Stimulated activated CD8-positive, alpha-beta memory T cell treated with anti-CD3 and anti-CD28 coated beads, Interleukin-12 subunit alpha, Interleukin-12 subunit beta, amount 100 ng/mL, for 24 hours (primary cell): ENCODE measurements at regions not wholly inside any gene's neighbourhood (a gene's known extent, or its start where the extent isn't known, plus 50 kb on each side); places are given as distances from the start of the nearest gene placed in this dataset.
"Not testable (repeated sequence)": the region's sequence is repeated elsewhere in the genome, so short reads cannot be mapped to it uniquely, and the experiment has no call there.

Experiments
- DNase-seq: peaks from one replicate; pipeline ENCODE4 v3.0.0-alpha.2; 2020; ENCODE audit errors: extremely low read depth

GRCh38 chr2:87485455-87485854 is 262.4 kb upstream of the PLGLB2 start:
- not testable (repeated sequence) for DNase-seq

GRCh38 chr2:87485884-87486283 is 262.0 kb upstream of the PLGLB2 start:
- DNase-seq = not testable (repeated sequence)

GRCh38 chr2:87486413-87486812 is 261.5 kb upstream of the PLGLB2 start:
- not testable (repeated sequence) for DNase-seq

- DNase-seq = not testable (repeated sequence)
Measured at GRCh38 chr2:87488021-87488420, 259.9 kb upstream of the PLGLB2 start.

- not testable (repeated sequence) for DNase-seq
Measured at GRCh38 chr2:87488991-87489390, 258.9 kb upstream of the PLGLB2 start.

- not testable (repeated sequence) for DNase-seq
Measured at GRCh38 chr2:87494846-87495245, 253.0 kb upstream of the PLGLB2 start.

- DNase-seq = not testable (repeated sequence)
Measured at GRCh38 chr2:87495455-87495854, 252.4 kb upstream of the PLGLB2 start.

- DNase-seq = not testable (repeated sequence)
Measured at GRCh38 chr2:87496036-87497006, 251.6 kb upstream of the PLGLB2 start.

GRCh38 chr2:87497135-87497534 is 250.8 kb upstream of the PLGLB2 start:
- not testable (repeated sequence) for DNase-seq

- not testable (repeated sequence) for DNase-seq
Measured at GRCh38 chr2:87497700-87498099, 250.2 kb upstream of the PLGLB2 start.

- DNase-seq = not testable (repeated sequence)
Measured at GRCh38 chr2:87498169-87498853, 249.6 kb upstream of the PLGLB2 start.

- not testable (repeated sequence) for DNase-seq
Measured at GRCh38 chr2:87498854-87499238, 249.0 kb upstream of the PLGLB2 start.

- DNase-seq = not testable (repeated sequence)
Measured at GRCh38 chr2:87499860-87500259, 248.0 kb upstream of the PLGLB2 start.

- DNase-seq = not testable (repeated sequence)
Measured at GRCh38 chr2:87500421-87500820, 247.5 kb upstream of the PLGLB2 start.

- not testable (repeated sequence) for DNase-seq
Measured at GRCh38 chr2:87500951-87501350, 246.9 kb upstream of the PLGLB2 start.

GRCh38 chr2:87502948-87503347 is 244.9 kb upstream of the PLGLB2 start:
- not testable (repeated sequence) for DNase-seq

GRCh38 chr2:87505239-87505638 is 242.6 kb upstream of the PLGLB2 start:
- DNase-seq = not testable (repeated sequence)

GRCh38 chr2:87505909-87506308 is 242.0 kb upstream of the PLGLB2 start:
- DNase-seq = not testable (repeated sequence)

GRCh38 chr2:87507378-87508348 is 240.2 kb upstream of the PLGLB2 start:
- not testable (repeated sequence) for DNase-seq

GRCh38 chr2:87511195-87511778 is 236.6 kb upstream of the PLGLB2 start:
- not testable (repeated sequence) for DNase-seq
